ENCODE measurements at regions not wholly inside any gene's neighbourhood (a gene's known extent, or its start where the extent isn't known, plus 50 kb on each side); places are given as distances from the start of the nearest gene placed in this dataset.
"Not testable (repeated sequence)": the region's sequence is repeated elsewhere in the genome, so short reads cannot be mapped to it uniquely, and the experiment has no call there.

GRCh38 chrY:17511984-17512383 lies 368.0 kb downstream of the CDY2B start:
- not testable (repeated sequence) for DNase-seq (ENCODE audit: low spot score)

GRCh38 chrY:17511476-17511875 lies 368.5 kb downstream of the CDY2B start:
- not testable (repeated sequence) for DNase-seq (ENCODE audit: low spot score)

- DNase-seq (ENCODE audit: low spot score) = not testable (repeated sequence)
Measured at GRCh38 chrY:17505834-17506233, 374.2 kb downstream of the CDY2B start.

GRCh38 chrY:17484763-17485162 lies 395.3 kb downstream of the CDY2B start:
- DNase-seq (ENCODE audit: low spot score) = not testable (repeated sequence)

GRCh38 chrY:17484157-17484556 lies 395.9 kb downstream of the CDY2B start:
- not testable (repeated sequence) for DNase-seq (ENCODE audit: low spot score)

- not testable (repeated sequence) for DNase-seq (ENCODE audit: low spot score)
Measured at GRCh38 chrY:17481389-17482022, 398.5 kb downstream of the CDY2B start.

GRCh38 chrY:17472068-17472467 lies 408.0 kb downstream of the CDY2B start:
- DNase-seq (ENCODE audit: low spot score) = not testable (repeated sequence)

- not testable (repeated sequence) for DNase-seq (ENCODE audit: low spot score)
Measured at GRCh38 chrY:17459753-17460152, 420.3 kb downstream of the CDY2B start.

GRCh38 chrY:17430570-17431166 lies 449.4 kb downstream of the CDY2B start:
- DNase-seq (ENCODE audit: low spot score) = peak; percentile 24

GRCh38 chrY:17398336-17399072 lies 481.5 kb downstream of the CDY2B start:
- DNase-seq (ENCODE audit: low spot score) = no peak

GRCh38 chrY:17397659-17398058 lies 482.4 kb downstream of the CDY2B start:
- no peak for DNase-seq (ENCODE audit: low spot score)

- DNase-seq (ENCODE audit: low spot score) = no peak
Measured at GRCh38 chrY:17381431-17382070, 498.5 kb downstream of the CDY2B start.

- no peak for DNase-seq (ENCODE audit: low spot score)
Measured at GRCh38 chrY:17378326-17378725, 501.7 kb downstream of the CDY2B start.

GRCh38 chrY:17368413-17368812 lies 511.6 kb downstream of the CDY2B start:
- no peak for DNase-seq (ENCODE audit: low spot score)

GRCh38 chrY:17366400-17366799 lies 513.6 kb downstream of the CDY2B start:
- no peak for DNase-seq (ENCODE audit: low spot score)

GRCh38 chrY:17339028-17339427 lies 541.0 kb downstream of the CDY2B start:
- peak; percentile 13 for DNase-seq (ENCODE audit: low spot score)

GRCh38 chrY:17330733-17331132 lies 549.3 kb downstream of the CDY2B start:
- no peak for DNase-seq (ENCODE audit: low spot score)

- DNase-seq (ENCODE audit: low spot score) = no peak
Measured at GRCh38 chrY:17319916-17320315, 560.1 kb downstream of the CDY2B start.

GRCh38 chrY:17318631-17319030 lies 561.4 kb downstream of the CDY2B start:
- no peak for DNase-seq (ENCODE audit: low spot score)

- no peak for DNase-seq (ENCODE audit: low spot score)
Measured at GRCh38 chrY:17277056-17277455, 603.0 kb downstream of the CDY2B start.

- DNase-seq (ENCODE audit: low spot score) = no peak
Measured at GRCh38 chrY:17259497-17259896, 620.5 kb downstream of the CDY2B start.

GRCh38 chrY:17238406-17238805 lies 641.6 kb downstream of the CDY2B start:
- no peak for DNase-seq (ENCODE audit: low spot score)

- DNase-seq (ENCODE audit: low spot score) = no peak
Measured at GRCh38 chrY:17235769-17236168, 644.3 kb downstream of the CDY2B start.

Data from cerebellar cortex (tissue), 1 donor.